ENCODE measurements at regions not wholly inside any gene's neighbourhood (a gene's known extent, or its start where the extent isn't known, plus 50 kb on each side); places are given as distances from the start of the nearest gene placed in this dataset.

DNA sequence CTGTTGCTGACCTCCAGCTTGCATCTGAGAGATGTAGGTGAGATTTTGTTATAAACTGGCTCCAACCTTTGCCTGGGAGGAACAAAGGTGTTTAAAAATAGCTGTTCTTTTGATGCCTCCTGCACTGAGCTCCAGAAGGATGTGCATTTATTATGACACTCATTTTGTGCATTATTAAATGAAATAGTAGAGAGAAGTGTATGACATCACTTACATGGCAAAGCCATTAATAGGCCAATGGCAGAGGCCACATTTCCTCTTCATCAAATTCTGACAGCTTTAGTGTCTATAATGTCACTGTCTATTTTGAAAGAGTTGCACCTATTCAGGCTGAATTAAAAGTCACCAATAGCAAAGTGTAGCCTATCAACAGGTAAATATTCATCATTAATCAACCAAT, 564.6 kb downstream of the FLRT2 start:
- no peaks in the 10 kb centered on the region for H3K36me3 ChIP-seq (ENCODE audit: insufficient read depth, low read length)
- no peak for DNase-seq (ENCODE audit: insufficient read length, low spot score, missing footprints)
- H3K27ac ChIP-seq (ENCODE audit: low read depth, low read length), result no peak overlapping the region
- H3K9me3 ChIP-seq (ENCODE audit: low read depth, low read length), result no peaks in the 10 kb centered on the region
- no peaks in the 10 kb centered on the region for H4K20me1 ChIP-seq (ENCODE audit: insufficient read depth, low read length)
- no peak overlapping the region for H3K4me2 ChIP-seq (ENCODE audit: insufficient read depth, low read length)
- TF ChIP-seq, protein P1, sequence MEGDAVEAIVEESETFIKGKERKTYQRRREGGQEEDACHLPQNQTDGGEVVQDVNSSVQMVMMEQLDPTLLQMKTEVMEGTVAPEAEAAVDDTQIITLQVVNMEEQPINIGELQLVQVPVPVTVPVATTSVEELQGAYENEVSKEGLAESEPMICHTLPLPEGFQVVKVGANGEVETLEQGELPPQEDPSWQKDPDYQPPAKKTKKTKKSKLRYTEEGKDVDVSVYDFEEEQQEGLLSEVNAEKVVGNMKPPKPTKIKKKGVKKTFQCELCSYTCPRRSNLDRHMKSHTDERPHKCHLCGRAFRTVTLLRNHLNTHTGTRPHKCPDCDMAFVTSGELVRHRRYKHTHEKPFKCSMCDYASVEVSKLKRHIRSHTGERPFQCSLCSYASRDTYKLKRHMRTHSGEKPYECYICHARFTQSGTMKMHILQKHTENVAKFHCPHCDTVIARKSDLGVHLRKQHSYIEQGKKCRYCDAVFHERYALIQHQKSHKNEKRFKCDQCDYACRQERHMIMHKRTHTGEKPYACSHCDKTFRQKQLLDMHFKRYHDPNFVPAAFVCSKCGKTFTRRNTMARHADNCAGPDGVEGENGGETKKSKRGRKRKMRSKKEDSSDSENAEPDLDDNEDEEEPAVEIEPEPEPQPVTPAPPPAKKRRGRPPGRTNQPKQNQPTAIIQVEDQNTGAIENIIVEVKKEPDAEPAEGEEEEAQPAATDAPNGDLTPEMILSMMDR (IDR thresholded peaks at IDR 0.05; ENCODE audit: extremely low read depth, low read depth, low read length), result no peak
- H3K4me1 ChIP-seq (ENCODE audit: insufficient read depth, low read length), result no peaks in the 10 kb centered on the region
- no peak overlapping the region for H2AFZ ChIP-seq (ENCODE audit: low read length)
- H3K27me3 ChIP-seq (ENCODE audit: insufficient read depth, low read length), result no peaks in the 10 kb centered on the region
- no peaks in the 10 kb centered on the region for H3K79me2 ChIP-seq (ENCODE audit: insufficient read depth, low read length)
- H3K4me3 ChIP-seq (ENCODE audit: insufficient read depth, low read length), result no peak overlapping the region

DNA sequence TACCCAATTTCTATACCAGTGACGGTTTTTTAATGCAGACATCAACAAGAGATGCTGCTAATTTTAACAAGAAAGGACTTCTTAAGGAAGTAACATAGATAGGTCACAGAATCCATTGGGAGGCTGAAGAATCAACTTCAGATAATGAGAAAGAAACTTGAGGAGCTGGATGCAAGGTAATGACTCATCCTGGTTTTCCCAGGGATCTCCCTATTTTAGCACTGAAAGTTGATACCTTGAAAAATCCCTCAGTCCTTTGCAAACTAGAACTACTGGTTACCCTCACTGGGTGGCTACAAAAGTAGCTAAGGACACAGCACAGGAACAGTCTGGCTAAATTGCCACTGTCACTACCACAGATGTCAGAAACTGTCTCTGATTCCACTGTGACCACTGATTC, 561.9 kb downstream of the FLRT2 start:
- H3K4me1 ChIP-seq (ENCODE audit: insufficient read depth, low read length), result no peaks in the 10 kb centered on the region
- H3K4me3 ChIP-seq (ENCODE audit: insufficient read depth, low read length), result no peak overlapping the region
- H3K27me3 ChIP-seq (ENCODE audit: insufficient read depth, low read length), result no peaks in the 10 kb centered on the region
- TF ChIP-seq, protein P1 (IDR thresholded peaks at IDR 0.05; ENCODE audit: extremely low read depth, low read depth, low read length), result no peak
- H4K20me1 ChIP-seq (ENCODE audit: insufficient read depth, low read length), result no peaks in the 10 kb centered on the region
- no peaks in the 10 kb centered on the region for H3K9me3 ChIP-seq (ENCODE audit: low read depth, low read length)
- no peaks in the 10 kb centered on the region for H3K36me3 ChIP-seq (ENCODE audit: insufficient read depth, low read length)
- H3K79me2 ChIP-seq (ENCODE audit: insufficient read depth, low read length), result no peaks in the 10 kb centered on the region
- H3K4me2 ChIP-seq (ENCODE audit: insufficient read depth, low read length), result no peak overlapping the region
- H2AFZ ChIP-seq (ENCODE audit: low read length), result no peak overlapping the region
- no peak overlapping the region for H3K27ac ChIP-seq (ENCODE audit: low read depth, low read length)
- DNase-seq (ENCODE audit: insufficient read length, low spot score, missing footprints), result no peak

DNA sequence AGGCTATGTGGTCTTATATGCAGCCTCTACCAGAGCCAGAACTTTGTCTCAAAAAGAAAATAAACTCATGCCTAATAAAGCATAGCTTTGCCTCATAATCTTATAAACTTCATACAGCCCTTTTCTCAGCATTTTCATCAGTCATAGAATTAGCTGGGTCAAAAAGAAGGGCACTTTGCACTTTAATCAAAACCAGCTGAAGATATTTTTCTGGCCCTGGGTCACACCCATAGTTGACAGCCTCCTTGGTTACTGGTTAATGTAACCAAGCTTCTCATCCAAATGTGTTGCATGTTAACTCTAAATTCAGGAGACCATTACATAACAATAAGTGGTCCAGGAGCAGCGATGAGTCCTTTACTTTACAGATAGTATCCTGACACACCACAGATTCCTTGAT, 558.2 kb downstream of the FLRT2 start:
- Histone ChIP-seq H3K4me2 (ENCODE audit: insufficient read depth, low read length) (no peak overlapping the region), H3K36me3 (ENCODE audit: insufficient read depth, low read length) (no peaks in the 10 kb centered on the region), H3K4me1 (ENCODE audit: insufficient read depth, low read length) (no peaks in the 10 kb centered on the region), H3K27ac (ENCODE audit: low read depth, low read length) (no peak overlapping the region), H3K79me2 (ENCODE audit: insufficient read depth, low read length) (no peaks in the 10 kb centered on the region), H2AFZ (ENCODE audit: low read length) (no peak overlapping the region), H3K9me3 (ENCODE audit: low read depth, low read length) (no peaks in the 10 kb centered on the region), H4K20me1 (ENCODE audit: insufficient read depth, low read length) (no peaks in the 10 kb centered on the region), H3K27me3 (ENCODE audit: insufficient read depth, low read length) (no peaks in the 10 kb centered on the region), H3K4me3 (ENCODE audit: insufficient read depth, low read length) (no peak overlapping the region)
- no peak for DNase-seq (ENCODE audit: insufficient read length, low spot score, missing footprints)
- TF ChIP-seq, protein P1 (IDR thresholded peaks at IDR 0.05; ENCODE audit: extremely low read depth, low read depth, low read length), result no peak

DNA sequence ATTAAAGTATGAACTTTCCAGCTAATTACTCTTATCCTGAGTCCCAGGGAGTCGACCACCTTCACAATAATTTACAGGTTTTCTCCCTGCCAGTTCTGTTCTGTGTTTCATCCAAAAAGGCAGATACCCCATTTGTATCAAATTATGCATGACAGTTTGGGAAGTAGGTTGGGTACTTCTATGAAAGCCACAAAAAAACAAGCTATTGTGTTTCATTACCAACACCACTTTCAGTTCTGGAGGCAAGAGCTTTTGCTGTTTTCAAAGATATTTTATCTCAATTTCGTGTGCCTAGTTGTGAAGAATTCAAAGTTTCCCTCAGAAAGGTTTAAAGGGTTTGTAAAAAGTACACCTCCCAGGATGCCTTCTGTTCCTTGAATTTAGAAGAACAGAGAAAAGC, 557.4 kb downstream of the FLRT2 start:
- H3K79me2 ChIP-seq (ENCODE audit: insufficient read depth, low read length), result no peaks in the 10 kb centered on the region
- no peak for DNase-seq (ENCODE audit: insufficient read length, low spot score, missing footprints)
- H3K4me2 ChIP-seq (ENCODE audit: insufficient read depth, low read length), result no peak overlapping the region
- TF ChIP-seq, protein P1 (IDR thresholded peaks at IDR 0.05; ENCODE audit: extremely low read depth, low read depth, low read length), result no peak
- H3K36me3 ChIP-seq (ENCODE audit: insufficient read depth, low read length), result no peaks in the 10 kb centered on the region
- no peak overlapping the region for H3K27ac ChIP-seq (ENCODE audit: low read depth, low read length)
- no peak overlapping the region for H3K4me3 ChIP-seq (ENCODE audit: insufficient read depth, low read length)
- no peaks in the 10 kb centered on the region for H3K4me1 ChIP-seq (ENCODE audit: insufficient read depth, low read length)
- no peaks in the 10 kb centered on the region for H4K20me1 ChIP-seq (ENCODE audit: insufficient read depth, low read length)
- no peak overlapping the region for H2AFZ ChIP-seq (ENCODE audit: low read length)
- no peaks in the 10 kb centered on the region for H3K27me3 ChIP-seq (ENCODE audit: insufficient read depth, low read length)
- H3K9me3 ChIP-seq (ENCODE audit: low read depth, low read length), result no peaks in the 10 kb centered on the region
